ENCODE measurements at regions not wholly inside any gene's neighbourhood (a gene's known extent, or its start where the extent isn't known, plus 50 kb on each side); places are given as distances from the start of the nearest gene placed in this dataset.

- no peak for TF ChIP-seq CTCF (IDR thresholded peaks at IDR 0.05; ENCODE audit: insufficient read depth, low read length)
- TF ChIP-seq POLR2AphosphoS5 (IDR thresholded peaks at IDR 0.05; ENCODE audit: low read depth), result no peak
Observed at GRCh38 chr20:19950042-19950441, 67.1 kb upstream of the NAA20 start.
